ENCODE measurements at regions not wholly inside any gene's neighbourhood (a gene's known extent, or its start where the extent isn't known, plus 50 kb on each side); places are given as distances from the start of the nearest gene placed in this dataset.
"Not testable (repeated sequence)": the region's sequence is repeated elsewhere in the genome, so short reads cannot be mapped to it uniquely, and the experiment has no call there.

DNA sequence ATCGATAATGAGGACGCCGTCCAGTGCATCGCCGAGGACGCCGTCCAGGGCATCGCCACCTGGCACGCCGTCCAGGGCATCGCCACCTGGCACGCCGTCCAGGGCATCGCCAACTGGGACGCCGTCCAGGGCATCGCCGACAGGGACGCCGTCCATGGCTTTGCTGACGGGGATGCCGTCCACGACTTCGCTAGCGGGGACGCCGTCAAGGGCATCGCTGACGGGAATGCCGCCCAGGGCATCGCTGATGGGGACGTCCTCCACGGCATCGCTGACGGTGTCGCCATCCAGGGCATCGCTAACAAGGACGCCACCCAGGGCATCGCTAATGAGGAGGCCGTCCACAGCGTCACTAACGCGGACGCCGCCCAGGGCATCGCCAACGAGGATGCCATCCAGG is 946.5 kb downstream of the TUBA3C start:
- no peak overlapping the region for H3K9ac ChIP-seq
- TF ChIP-seq Cebpa-rat (IDR thresholded peaks at IDR 0.05), result no peak
- H3K4me2 ChIP-seq, result no peak overlapping the region
- no peak overlapping the region for H3K27ac ChIP-seq
- no peak overlapping the region for H3K4me3 ChIP-seq
- H3K4me1 ChIP-seq, result no peaks in the 10 kb centered on the region
- H3K36me3 ChIP-seq, result no peaks in the 10 kb centered on the region
- H4K20me1 ChIP-seq, result no peaks in the 10 kb centered on the region
- H3K27me3 ChIP-seq, result no peaks in the 10 kb centered on the region
- H3K9me3 ChIP-seq, result peaks cover 51% of the 10 kb centered on the region

DNA sequence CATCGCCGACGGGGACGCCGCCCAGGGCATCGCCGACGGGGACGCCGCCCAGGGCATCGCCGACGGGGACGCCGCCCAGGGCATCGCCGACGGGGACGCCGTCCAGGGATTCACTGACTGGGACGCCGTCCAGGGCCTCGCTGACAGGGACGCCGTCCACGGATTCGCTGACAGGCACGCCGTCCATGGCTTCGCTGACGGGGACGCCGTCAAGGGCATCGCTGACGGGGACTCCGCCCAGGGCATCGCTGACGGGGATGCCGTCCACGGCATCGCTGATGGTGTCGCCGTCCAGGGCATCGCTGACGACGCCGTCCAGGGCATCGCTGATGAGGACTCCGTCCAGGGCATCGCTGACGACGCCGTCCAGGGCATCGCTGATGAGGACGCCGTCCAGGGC is 947.2 kb downstream of the TUBA3C start:
- H3K4me1 ChIP-seq, H3K27ac ChIP-seq, H3K36me3 ChIP-seq, H4K20me1 ChIP-seq, H3K4me2 ChIP-seq, H3K9ac ChIP-seq, H3K27me3 ChIP-seq, H3K4me3 ChIP-seq: not testable (repeated sequence)
- H3K9me3 ChIP-seq, result peaks cover 51% of the 10 kb centered on the region

DNA sequence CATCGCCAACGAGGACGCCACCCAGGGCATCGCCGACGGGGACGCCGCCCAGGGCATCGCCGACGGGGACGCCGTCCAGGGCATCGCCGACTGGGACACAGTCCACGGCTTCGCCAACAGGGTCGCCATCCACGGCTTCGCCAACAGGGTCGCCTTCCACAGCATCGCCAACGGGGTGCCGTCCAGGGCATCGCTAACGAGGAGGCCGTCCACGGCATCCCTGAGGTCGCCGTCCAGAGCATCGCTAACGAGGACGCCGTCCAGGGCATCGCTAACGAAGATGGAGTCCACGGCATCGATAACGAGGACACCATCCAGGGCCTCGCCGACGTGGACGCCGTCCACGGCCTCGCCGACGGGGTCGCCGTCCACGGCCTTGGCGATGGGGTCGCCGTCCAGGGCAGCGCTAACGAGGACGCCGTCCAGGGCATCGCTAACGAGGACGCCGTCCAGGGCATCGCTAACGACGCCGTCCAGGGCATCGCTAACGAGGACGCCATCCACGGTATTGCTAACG is 947.8 kb downstream of the TUBA3C start:
- Histone ChIP-seq H3K27me3 (no peaks in the 10 kb centered on the region), H3K4me1 (no peaks in the 10 kb centered on the region), H3K9me3 (peaks cover 51% of the 10 kb centered on the region), H4K20me1 (no peaks in the 10 kb centered on the region), H3K4me3 (no peak overlapping the region), H3K27ac (no peak overlapping the region), H3K9ac (no peak overlapping the region), H3K36me3 (no peaks in the 10 kb centered on the region), H3K4me2 (no peak overlapping the region)
- TF ChIP-seq Cebpa-rat (IDR thresholded peaks at IDR 0.05), result no peak

DNA sequence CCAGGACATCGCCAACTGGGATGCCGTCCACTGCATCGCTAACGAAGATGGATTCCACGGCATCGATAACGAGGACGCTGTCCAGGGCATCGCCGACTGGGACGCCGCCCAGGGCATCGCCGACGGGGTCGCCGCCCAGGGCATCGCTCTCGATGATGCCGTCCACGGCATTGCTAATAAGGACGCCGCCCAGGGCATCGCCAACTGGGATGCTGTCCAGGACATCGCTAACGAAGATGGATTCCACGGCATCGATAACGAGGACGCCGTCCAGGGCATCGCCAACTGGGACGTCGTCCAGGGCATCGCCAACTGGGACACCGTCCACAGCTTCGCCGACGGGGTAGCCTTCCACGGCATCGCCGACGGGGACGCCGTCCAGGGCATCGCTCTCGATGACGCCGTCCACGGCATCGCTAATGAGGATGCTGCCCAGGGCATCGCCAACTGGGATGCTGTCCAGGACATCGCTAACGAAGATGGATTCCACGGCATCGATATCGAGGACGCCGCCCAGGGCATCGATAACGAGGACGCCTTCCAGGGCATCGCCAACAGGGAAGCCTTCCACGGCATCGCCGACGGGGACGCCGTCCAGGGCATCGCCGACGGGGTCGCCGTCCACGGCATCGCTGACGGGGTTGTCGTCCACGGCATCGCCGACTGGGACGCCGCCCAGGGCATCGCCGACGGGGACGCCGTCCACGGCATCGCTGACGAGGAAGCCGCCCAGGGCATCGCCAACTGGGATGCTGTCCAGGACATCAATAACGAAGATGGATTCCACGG is 948.4 kb downstream of the TUBA3C start:
- Histone ChIP-seq H4K20me1 (no peaks in the 10 kb centered on the region), H3K4me3 (no peak overlapping the region), H3K9me3 (peaks cover 51% of the 10 kb centered on the region), H3K27ac (no peak overlapping the region), H3K4me2 (no peak overlapping the region), H3K36me3 (no peaks in the 10 kb centered on the region), H3K4me1 (no peaks in the 10 kb centered on the region), H3K9ac (no peak overlapping the region), H3K27me3 (no peaks in the 10 kb centered on the region)
- no peak for TF ChIP-seq Cebpa-rat (IDR thresholded peaks at IDR 0.05)

DNA sequence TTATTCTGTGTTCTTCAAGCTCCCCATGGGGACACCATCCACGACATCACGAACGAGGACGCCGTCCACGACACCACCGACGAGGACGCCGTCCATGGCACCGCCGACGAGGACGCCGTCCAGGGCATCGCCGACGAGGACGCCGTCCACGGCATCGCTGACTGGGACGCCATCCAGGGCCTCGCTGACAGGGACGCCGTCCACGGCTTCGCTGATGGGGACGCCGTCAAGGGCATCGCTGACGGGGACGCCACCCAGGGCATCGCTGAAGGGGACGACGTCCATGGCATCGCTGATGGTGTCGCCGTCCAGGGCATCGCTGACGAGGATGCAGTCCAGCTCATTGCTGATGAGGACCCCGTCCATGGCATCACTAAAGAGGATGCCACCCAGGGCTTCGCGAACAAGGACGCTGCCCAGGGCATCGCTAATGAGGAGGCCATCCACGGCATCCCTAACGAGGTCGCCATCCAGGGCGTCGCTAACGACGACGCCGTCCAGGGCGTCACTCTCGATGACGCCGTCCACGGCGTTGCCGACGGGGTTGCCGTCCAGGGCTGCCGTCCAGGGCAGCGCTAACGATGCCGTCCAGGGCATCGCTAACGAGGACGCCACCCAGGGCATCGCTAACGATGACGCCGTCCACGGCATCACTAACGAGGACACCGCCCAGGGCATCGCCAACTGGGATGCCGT is 949.2 kb downstream of the TUBA3C start:
- Histone ChIP-seq H3K9ac (no peak overlapping the region), H3K27me3 (no peaks in the 10 kb centered on the region), H3K4me2 (no peak overlapping the region), H4K20me1 (no peaks in the 10 kb centered on the region), H3K4me3 (no peak overlapping the region), H3K27ac (no peak overlapping the region), H3K4me1 (no peaks in the 10 kb centered on the region), H3K9me3 (peaks cover 51% of the 10 kb centered on the region), H3K36me3 (no peaks in the 10 kb centered on the region)
- TF ChIP-seq Cebpa-rat (IDR thresholded peaks at IDR 0.05), result no peak

DNA sequence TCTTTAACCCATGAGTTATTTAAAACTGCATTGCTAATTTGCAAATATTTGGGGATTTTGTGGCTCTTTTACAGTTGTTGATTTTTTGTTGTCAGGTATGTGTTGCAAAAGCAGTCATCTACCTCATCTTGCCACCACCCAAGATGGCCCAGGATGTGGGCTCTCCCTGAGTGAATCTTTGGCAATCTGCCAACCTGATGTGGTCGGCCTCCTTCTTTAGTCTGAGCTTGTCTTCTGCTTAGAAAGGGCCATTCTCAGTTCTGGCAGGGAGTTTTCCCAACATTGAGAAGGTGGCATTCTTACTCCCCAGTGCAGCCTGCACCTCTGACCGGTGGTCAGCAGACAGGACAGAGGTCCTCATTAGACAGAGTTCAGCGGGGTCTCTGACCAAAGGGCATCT is 957.2 kb downstream of the TUBA3C start:
- H3K27ac ChIP-seq, H3K4me1 ChIP-seq, H4K20me1 ChIP-seq, H3K9ac ChIP-seq, H3K36me3 ChIP-seq, H3K27me3 ChIP-seq, H3K4me3 ChIP-seq, H3K9me3 ChIP-seq: not testable (repeated sequence)
- 0 out of 2 replicates have a peak overlapping the region, but pooled peaks have one; percentile 19 for H3K4me2 ChIP-seq

DNA sequence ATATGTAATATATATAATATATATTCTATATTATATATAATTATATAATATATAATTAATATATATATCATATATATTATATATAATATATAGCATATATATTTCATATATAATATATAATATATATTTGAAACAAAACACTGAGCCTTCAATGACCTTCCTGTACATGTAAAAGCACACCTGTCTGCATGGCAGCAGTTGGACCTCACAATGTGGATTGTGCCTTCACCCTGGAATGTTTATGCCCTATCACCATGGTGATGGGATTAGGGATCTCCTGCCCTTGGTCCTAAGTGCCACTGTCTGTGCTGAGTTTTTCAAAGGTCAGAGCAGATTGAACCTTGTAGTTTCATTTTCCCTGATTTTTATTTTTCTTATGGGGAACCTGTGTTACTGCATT is 966.9 kb downstream of the TUBA3C start:
- not testable (repeated sequence) for H3K36me3 ChIP-seq, H3K4me1 ChIP-seq, H3K27ac ChIP-seq, H3K9ac ChIP-seq, H3K4me3 ChIP-seq, H3K9me3 ChIP-seq, H3K27me3 ChIP-seq, H3K4me2 ChIP-seq, H4K20me1 ChIP-seq

DNA sequence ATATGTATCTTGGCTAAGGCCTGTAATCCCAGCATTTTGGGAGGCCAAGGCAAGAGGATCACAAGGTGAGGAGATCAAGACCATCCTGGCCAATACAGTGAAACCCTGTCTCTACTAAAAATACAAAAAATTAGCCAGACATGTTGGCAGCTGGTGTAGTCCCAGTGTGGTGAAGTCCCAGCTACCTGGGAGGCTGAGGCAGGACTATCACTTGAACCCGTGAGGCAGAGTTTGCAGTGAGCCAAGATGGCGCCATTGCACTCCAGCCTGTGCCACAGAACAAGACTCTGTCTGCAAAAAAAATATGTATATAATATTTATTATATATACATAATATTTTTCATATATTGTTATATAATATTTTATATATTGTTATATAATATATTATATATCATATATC is 968.1 kb downstream of the TUBA3C start:
- not testable (repeated sequence) for H3K9ac ChIP-seq, H3K4me2 ChIP-seq, H4K20me1 ChIP-seq, H3K4me1 ChIP-seq, H3K36me3 ChIP-seq, H3K27me3 ChIP-seq, H3K4me3 ChIP-seq, H3K27ac ChIP-seq, H3K9me3 ChIP-seq

DNA sequence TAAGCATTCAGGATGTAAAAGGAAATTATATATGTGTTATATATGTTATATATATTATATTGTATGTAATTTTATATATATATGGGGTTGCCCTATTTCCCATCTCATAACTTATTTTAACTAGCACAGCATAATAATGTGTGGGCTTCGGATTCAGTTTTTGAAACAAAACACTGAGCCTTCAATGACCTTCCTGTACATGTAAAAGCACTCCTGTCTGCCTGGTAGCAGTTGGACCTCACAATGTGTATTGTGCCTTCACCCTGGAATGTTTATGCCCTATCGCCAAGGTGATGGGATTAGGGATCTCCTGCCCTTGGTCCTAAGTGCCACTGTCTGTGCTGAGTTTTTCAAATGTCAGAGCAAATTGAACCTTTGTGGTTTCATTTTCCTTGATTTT is 968.8 kb downstream of the TUBA3C start:
- no peaks in the 10 kb centered on the region for H3K4me1 ChIP-seq
- H3K27ac ChIP-seq, result no peak overlapping the region
- H3K4me3 ChIP-seq, result no peak overlapping the region
- H3K36me3 ChIP-seq, result no peaks in the 10 kb centered on the region
- H3K9me3 ChIP-seq, result peaks cover 4% of the 10 kb centered on the region
- no peak for TF ChIP-seq Cebpa-rat (IDR thresholded peaks at IDR 0.05)
- H4K20me1 ChIP-seq, result no peaks in the 10 kb centered on the region
- no peak overlapping the region for H3K4me2 ChIP-seq
- H3K9ac ChIP-seq, result no peak overlapping the region
- no peaks in the 10 kb centered on the region for H3K27me3 ChIP-seq

DNA sequence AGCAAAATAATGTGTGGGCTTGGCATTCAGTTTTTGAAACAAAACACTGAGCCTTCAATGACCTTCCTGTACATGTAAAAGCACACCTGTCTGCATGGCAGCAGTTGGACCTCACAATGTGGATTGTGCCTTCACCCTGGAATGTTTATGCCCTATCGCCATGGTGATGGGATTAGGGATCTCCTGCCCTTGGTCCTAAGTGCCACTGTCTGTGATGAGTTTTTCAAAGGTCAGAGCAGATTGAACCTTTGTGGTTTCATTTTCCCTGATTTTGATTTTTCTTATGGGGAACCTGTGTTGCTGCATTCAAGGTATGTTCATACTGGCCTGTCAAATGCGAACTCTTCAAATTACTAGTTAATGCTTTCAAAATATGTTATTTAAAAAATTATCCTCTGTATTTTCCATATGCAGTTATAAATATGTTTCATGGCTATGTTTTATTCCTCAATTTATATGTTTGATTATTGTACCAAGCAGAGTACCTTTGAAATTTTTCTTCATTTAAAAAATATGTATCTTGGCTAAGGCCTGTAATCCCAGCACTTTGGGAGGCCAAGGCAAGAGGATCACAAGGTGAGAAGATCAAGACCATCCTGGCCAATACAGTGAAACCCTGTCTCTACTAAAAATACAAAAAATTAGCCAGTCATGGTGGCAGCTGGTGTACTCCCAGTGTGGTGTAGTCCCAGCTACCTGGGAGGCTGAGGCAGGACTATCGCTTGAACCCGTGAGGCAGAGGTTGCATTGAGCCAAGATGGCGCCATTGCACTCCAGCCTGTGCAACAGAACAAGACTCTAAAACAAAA is 969.7 kb downstream of the TUBA3C start:
- not testable (repeated sequence) for H4K20me1 ChIP-seq, H3K4me3 ChIP-seq, H3K9me3 ChIP-seq, H3K9ac ChIP-seq, H3K27me3 ChIP-seq, H3K4me1 ChIP-seq, H3K27ac ChIP-seq, H3K4me2 ChIP-seq, H3K36me3 ChIP-seq

DNA sequence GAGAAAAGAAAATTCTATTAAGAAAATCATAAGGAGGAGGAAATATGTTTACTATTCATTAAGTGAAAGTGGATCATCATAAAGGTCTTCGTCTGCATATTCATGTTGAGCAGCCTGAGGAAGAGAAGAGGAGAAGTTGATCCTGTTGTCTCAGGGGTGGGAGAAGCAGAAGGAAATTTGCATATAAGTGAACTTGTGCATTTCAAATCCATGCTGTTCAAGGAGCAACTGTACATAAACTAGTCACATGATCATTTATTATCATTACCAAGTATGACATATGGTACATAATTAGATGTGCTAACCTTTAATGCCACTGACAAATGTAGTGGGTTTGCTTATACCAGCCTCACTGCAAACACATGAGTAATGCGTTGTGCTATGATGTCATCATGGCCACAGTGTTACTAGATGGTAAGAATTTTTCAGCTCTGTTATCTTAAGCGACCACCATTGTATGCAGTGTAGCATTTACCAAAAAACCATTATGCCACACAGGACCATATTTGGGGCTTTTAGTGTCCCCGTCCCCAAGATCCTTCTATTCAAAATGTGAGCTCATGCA is 976.9 kb downstream of the TUBA3C start:
- not testable (repeated sequence) for H3K36me3 ChIP-seq, H3K4me2 ChIP-seq, H4K20me1 ChIP-seq, H3K27ac ChIP-seq, H3K27me3 ChIP-seq, H3K4me1 ChIP-seq, H3K9me3 ChIP-seq, H3K9ac ChIP-seq, H3K4me3 ChIP-seq

DNA sequence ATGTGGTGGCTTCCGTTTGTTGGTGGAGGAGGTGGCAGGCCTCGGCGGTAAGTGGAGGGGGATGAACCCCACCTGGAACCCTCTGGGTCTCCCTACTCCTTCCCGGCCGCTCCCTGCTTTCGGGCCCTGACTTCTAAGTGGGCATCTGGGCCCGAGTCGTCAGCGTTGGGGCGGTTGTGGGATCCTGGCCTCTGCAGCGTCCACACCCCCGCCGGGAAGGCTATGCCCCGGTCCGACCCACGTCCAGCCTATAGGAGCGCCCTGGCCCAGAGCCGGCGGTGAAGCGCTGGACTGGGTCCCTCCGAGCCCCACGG is 986.3 kb downstream of the TUBA3C start:
- not testable (repeated sequence) for H3K27ac ChIP-seq, H3K36me3 ChIP-seq, H3K9me3 ChIP-seq, H3K4me3 ChIP-seq, H3K4me1 ChIP-seq, H4K20me1 ChIP-seq, H3K4me2 ChIP-seq, H3K27me3 ChIP-seq, H3K9ac ChIP-seq

DNA sequence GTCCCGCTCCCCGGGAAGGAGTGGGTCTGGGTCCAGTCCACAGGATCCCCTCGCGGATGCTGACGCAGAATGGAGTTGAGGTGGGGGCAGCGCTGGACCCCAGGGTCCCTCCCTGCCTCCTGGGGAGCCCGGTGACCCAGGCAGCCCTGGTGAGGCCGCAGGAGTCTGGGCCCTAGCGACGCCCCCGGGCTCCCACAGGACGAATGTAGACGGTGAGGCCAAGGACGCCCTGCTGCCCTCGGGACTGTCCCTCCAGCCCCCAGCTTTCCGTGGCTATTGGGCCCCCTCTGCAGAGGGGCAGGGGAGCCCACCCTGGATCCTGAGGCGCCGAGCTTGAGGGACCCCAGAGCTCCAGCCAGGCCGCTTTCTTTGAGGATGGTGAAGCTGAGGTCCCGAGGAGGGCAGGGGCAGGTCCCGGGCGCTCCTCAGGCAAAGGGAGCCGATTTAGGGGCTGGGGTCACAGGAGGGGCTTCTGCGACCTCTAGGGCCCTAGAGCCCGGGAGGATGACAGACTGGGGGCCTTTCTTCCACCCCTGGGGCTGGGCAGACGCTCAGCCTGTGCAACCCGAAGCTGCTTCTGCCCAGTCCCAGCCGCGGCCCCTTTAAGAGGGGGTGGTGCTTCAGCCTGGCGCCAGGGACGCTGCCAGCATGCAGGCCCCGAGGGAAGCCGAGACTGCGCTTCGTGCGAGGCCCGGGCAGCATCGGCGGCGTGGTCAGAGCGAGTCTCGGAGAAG is 986.8 kb downstream of the TUBA3C start:
- not testable (repeated sequence) for H3K27me3 ChIP-seq, H3K4me3 ChIP-seq, H3K4me2 ChIP-seq, H4K20me1 ChIP-seq, H3K27ac ChIP-seq, H3K9ac ChIP-seq, H3K9me3 ChIP-seq, H3K36me3 ChIP-seq
- peaks cover 11% of the 10 kb centered on the region for H3K4me1 ChIP-seq
